Activated CD4-positive, alpha-beta T cell treated with anti-CD3 and anti-CD28 coated beads for 36 hours (primary cell): ENCODE measurements at regions not wholly inside any gene's neighbourhood (a gene's known extent, or its start where the extent isn't known, plus 50 kb on each side); places are given as distances from the start of the nearest gene placed in this dataset.

ENCODE experiments used
- ATAC-seq: fragments of 200-7000 bp; cut with Tn5 transposase; one replicate; pipeline ENCODE4 v1.10.0; 2021; ENCODE audit warnings: mild to moderate bottlenecking, moderate library complexity
- CTCF ChIA-PET: fragments of 350-600 bp; sonication (Branson Sonifier 250); formaldehyde crosslinking; loops from one replicate; lab custom pipeline; 2021; ENCODE audit warnings: antibody characterized with exemption; lab: Charles Lee
- POLR2A ChIA-PET: fragments of 350-600 bp; sonication (Branson Sonifier 250); formaldehyde crosslinking; loops from one replicate; lab custom pipeline; 2021; ENCODE audit warnings: antibody characterized with exemption, inconsistent platforms; lab: Charles Lee
- DNase-seq: peaks from one replicate; pipeline ENCODE4 v3.0.0-alpha.2; 2020
- H3K27ac Mint-ChIP-seq: one replicate; pipeline ENCODE4 v1.8.0; 2021; ENCODE audit warnings: mixed read lengths
- H3K27me3 Mint-ChIP-seq: one replicate; pipeline ENCODE4 v1.8.0; 2021; ENCODE audit warnings: mixed read lengths
- H3K36me3 Mint-ChIP-seq: one replicate; pipeline ENCODE4 v1.8.0; 2021; ENCODE audit warnings: low read depth, mixed read lengths
- H3K4me1 Mint-ChIP-seq: one replicate; pipeline ENCODE4 v1.8.0; 2021; ENCODE audit warnings: mixed read lengths
- H3K4me3 Mint-ChIP-seq: one replicate; pipeline ENCODE4 v1.8.0; 2021; ENCODE audit warnings: mild to moderate bottlenecking, moderate library complexity, mixed read lengths
- H3K9me3 Mint-ChIP-seq: one replicate; pipeline ENCODE4 v1.8.0; 2021; ENCODE audit warnings: low read depth, mixed read lengths
- intact Hi-C, 2 experiments: fragments of 100-400 bp; cut with DNase I in 1 of 2; cut with micrococcal nuclease in 1 of 2; formaldehyde crosslinking; loops; one replicate each; pipeline versions ENCODE4 v1.14.2 to v1.15.1; 2022 to 2024; cut with DNase I, micrococcal nuclease

GRCh38 chr6:151154418-151154817, 85.3 kb upstream of the AKAP12 start:
- Mint-ChIP-seq H3K9me3 (no peaks in the 10 kb centered on the region), H3K4me3 (no peak overlapping the region), H3K4me1 (no peaks in the 10 kb centered on the region), H3K27me3 (peaks cover 11% of the 10 kb centered on the region), H3K36me3 (no peaks in the 10 kb centered on the region), H3K27ac (no peak overlapping the region)
- intact Hi-C loops = no loop called here
- ATAC-seq (no peak), DNase-seq (no peak)
- ChIA-PET CTCF (interaction anchor here (0.7 kb wide), 1 partner anchor 1068 kb away, joined by 3 read pairs; no protein-coding TSS in a partner anchor), POLR2A (no interaction called here)

GRCh38 chr6:151155095-151155494, 84.7 kb upstream of the AKAP12 start:
- ChIA-PET POLR2A (no interaction called here), CTCF (interaction anchor here (0.6 kb wide), 1 partner anchor 392 kb away, joined by 3 read pairs; no protein-coding TSS in a partner anchor)
- Mint-ChIP-seq H3K9me3 (no peaks in the 10 kb centered on the region), H3K36me3 (no peaks in the 10 kb centered on the region), H3K27me3 (peaks cover 13% of the 10 kb centered on the region), H3K4me3 (no peak overlapping the region), H3K4me1 (no peaks in the 10 kb centered on the region), H3K27ac (no peak overlapping the region)
- no peak for ATAC-seq
- intact Hi-C loops = no loop called here
- DNase-seq = no peak

- no peaks in the 10 kb centered on the region for H3K9me3 Mint-ChIP-seq
- CTCF ChIA-PET = no interaction called here
- H3K36me3 Mint-ChIP-seq = no peaks in the 10 kb centered on the region
- intact Hi-C loops = no loop called here
- peaks cover 10% of the 10 kb centered on the region for H3K27me3 Mint-ChIP-seq
- POLR2A ChIA-PET = no interaction called here
- H3K4me1 Mint-ChIP-seq = no peaks in the 10 kb centered on the region
- H3K4me3 Mint-ChIP-seq = no peak overlapping the region
- ATAC-seq = no peak
- DNase-seq = no peak
- no peak overlapping the region for H3K27ac Mint-ChIP-seq
These were observed 78.6 kb upstream of the AKAP12 start for GRCh38 chr6:151160929-151161757.

- Mint-ChIP-seq H3K9me3 (no peaks in the 10 kb centered on the region), H3K4me3 (no peak overlapping the region), H3K27ac (no peak overlapping the region), H3K27me3 (peaks cover 10% of the 10 kb centered on the region), H3K4me1 (no peaks in the 10 kb centered on the region), H3K36me3 (no peaks in the 10 kb centered on the region)
- intact Hi-C loops = no loop called here
- DNase-seq (no peak), ATAC-seq (no peak)
- ChIA-PET CTCF (interaction anchor here (2.8 kb wide), 1 partner anchor 161 kb away, joined by 7 read pairs; no protein-coding TSS in a partner anchor), POLR2A (no interaction called here)
These were observed 75.4 kb upstream of the AKAP12 start for GRCh38 chr6:151164383-151164782.

GRCh38 chr6:151166180-151166579, 73.6 kb upstream of the AKAP12 start:
- ATAC-seq = no peak
- H3K9me3 Mint-ChIP-seq = no peaks in the 10 kb centered on the region
- ChIA-PET POLR2A (no interaction called here), CTCF (interaction anchor here (2.8 kb wide), 1 partner anchor 159 kb away, joined by 7 read pairs; no protein-coding TSS in a partner anchor)
- intact Hi-C loops = no loop called here
- no peaks in the 10 kb centered on the region for H3K36me3 Mint-ChIP-seq
- H3K27ac Mint-ChIP-seq = no peak overlapping the region
- DNase-seq = no peak
- H3K27me3 Mint-ChIP-seq = peaks cover 9% of the 10 kb centered on the region
- no peaks in the 10 kb centered on the region for H3K4me1 Mint-ChIP-seq
- H3K4me3 Mint-ChIP-seq = no peak overlapping the region

- DNase-seq = no peak
- CTCF ChIA-PET = no interaction called here
- no peak for ATAC-seq
- intact Hi-C loops = no loop called here
- Mint-ChIP-seq H3K4me1 (no peaks in the 10 kb centered on the region), H3K27ac (no peak overlapping the region), H3K36me3 (no peaks in the 10 kb centered on the region), H3K4me3 (no peak overlapping the region), H3K9me3 (no peaks in the 10 kb centered on the region), H3K27me3 (peaks cover 4% of the 10 kb centered on the region)
- POLR2A ChIA-PET = no interaction called here
These were observed 72.7 kb upstream of the AKAP12 start for GRCh38 chr6:151167034-151167433.

GRCh38 chr6:151170622-151171246, 69.0 kb upstream of the AKAP12 start:
- H3K27me3 Mint-ChIP-seq = peaks cover 14% of the 10 kb centered on the region
- H3K4me3 Mint-ChIP-seq = no peak overlapping the region
- no peaks in the 10 kb centered on the region for H3K4me1 Mint-ChIP-seq
- intact Hi-C loops = no loop called here
- POLR2A ChIA-PET = no interaction called here
- no peak overlapping the region for H3K27ac Mint-ChIP-seq
- CTCF ChIA-PET = no interaction called here
- ATAC-seq = no peak
- no peaks in the 10 kb centered on the region for H3K9me3 Mint-ChIP-seq
- no peak for DNase-seq
- no peaks in the 10 kb centered on the region for H3K36me3 Mint-ChIP-seq

- Mint-ChIP-seq H3K27me3 (peaks cover 13% of the 10 kb centered on the region), H3K4me3 (no peak overlapping the region), H3K9me3 (no peaks in the 10 kb centered on the region), H3K36me3 (no peaks in the 10 kb centered on the region), H3K4me1 (no peaks in the 10 kb centered on the region), H3K27ac (no peak overlapping the region)
- DNase-seq = no peak
- intact Hi-C loops = no loop called here
- ChIA-PET POLR2A (interaction anchor here (0.6 kb wide), 1 partner anchor 22 kb away, joined by 3 read pairs; no protein-coding TSS in a partner anchor), CTCF (interaction anchor here (1.0 kb wide), 1 partner anchor 17 kb away, joined by 3 read pairs; no protein-coding TSS in a partner anchor)
- ATAC-seq = no peak
These were observed 67.0 kb upstream of the AKAP12 start for GRCh38 chr6:151172751-151173150.

GRCh38 chr6:151175662-151176445, 63.9 kb upstream of the AKAP12 start:
- intact Hi-C loops = no loop called here
- Mint-ChIP-seq H3K27me3 (peaks cover 23% of the 10 kb centered on the region), H3K36me3 (no peaks in the 10 kb centered on the region), H3K9me3 (no peaks in the 10 kb centered on the region), H3K4me1 (no peaks in the 10 kb centered on the region), H3K27ac (no peak overlapping the region), H3K4me3 (no peak overlapping the region)
- ATAC-seq (no peak), DNase-seq (no peak)
- CTCF ChIA-PET = no interaction called here
- POLR2A ChIA-PET = no interaction called here

- Mint-ChIP-seq H3K9me3 (no peaks in the 10 kb centered on the region), H3K27me3 (peaks cover 23% of the 10 kb centered on the region), H3K36me3 (no peaks in the 10 kb centered on the region), H3K4me1 (no peaks in the 10 kb centered on the region), H3K4me3 (no peak overlapping the region), H3K27ac (no peak overlapping the region)
- DNase-seq (no peak), ATAC-seq (no peak)
- ChIA-PET CTCF (no interaction called here), POLR2A (no interaction called here)
- intact Hi-C loops = no loop called here
These were observed 62.6 kb upstream of the AKAP12 start for GRCh38 chr6:151176911-151177770.

GRCh38 chr6:151178373-151178772, 61.4 kb upstream of the AKAP12 start:
- ChIA-PET CTCF (no interaction called here), POLR2A (no interaction called here)
- Mint-ChIP-seq H3K4me1 (no peaks in the 10 kb centered on the region), H3K4me3 (no peak overlapping the region), H3K27me3 (peaks cover 22% of the 10 kb centered on the region), H3K27ac (no peak overlapping the region), H3K36me3 (no peaks in the 10 kb centered on the region), H3K9me3 (no peaks in the 10 kb centered on the region)
- ATAC-seq (no peak), DNase-seq (no peak)
- intact Hi-C loops = no loop called here
